HG03139 (cell line): ENCODE measurements at regions not wholly inside any gene's neighbourhood (a gene's known extent, or its start where the extent isn't known, plus 50 kb on each side); places are given as distances from the start of the nearest gene placed in this dataset.
"Not testable (repeated sequence)": the region's sequence is repeated elsewhere in the genome, so short reads cannot be mapped to it uniquely, and the experiment has no call there.

ENCODE experiments used
- ATAC-seq: cut with Tn5 transposase; IDR thresholded peaks from one replicate; pipeline ENCODE4 v1.9.1; 2021; ENCODE audit not compliant: unreplicated experiment

DNA sequence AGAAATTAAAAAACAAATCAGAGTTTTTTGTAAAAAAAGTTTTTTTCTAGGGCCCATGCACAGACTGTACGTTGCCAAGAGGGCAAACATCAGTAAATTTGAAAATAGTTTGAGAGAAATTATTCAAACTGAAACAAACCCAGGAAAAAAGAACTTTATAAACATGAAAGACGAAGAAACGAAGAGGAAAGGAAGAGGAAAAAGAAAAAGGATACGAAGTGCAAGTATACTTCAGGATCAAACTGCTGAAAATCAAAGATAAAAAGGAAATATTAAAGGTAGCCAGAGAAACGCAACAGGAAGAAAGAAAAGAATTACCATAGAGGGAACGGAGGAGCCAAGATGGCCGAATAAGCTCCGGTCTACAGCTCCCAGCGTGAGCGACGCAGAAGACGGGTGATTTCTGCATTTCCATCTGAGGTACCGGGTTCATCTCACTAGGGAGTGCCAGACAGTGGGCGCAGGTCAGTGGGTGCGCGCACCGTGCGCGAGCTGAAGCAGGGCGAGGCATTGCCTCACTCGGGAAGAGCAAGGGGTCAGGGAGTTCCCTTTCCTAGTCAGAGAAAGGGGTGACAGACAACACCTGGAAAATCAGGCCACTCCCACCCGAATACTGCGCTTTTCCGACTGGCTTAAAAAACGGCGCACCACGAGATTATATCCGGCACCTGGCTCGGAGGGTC lies 94.4 kb upstream of the GAS1 start:
- not testable (repeated sequence) for ATAC-seq

DNA sequence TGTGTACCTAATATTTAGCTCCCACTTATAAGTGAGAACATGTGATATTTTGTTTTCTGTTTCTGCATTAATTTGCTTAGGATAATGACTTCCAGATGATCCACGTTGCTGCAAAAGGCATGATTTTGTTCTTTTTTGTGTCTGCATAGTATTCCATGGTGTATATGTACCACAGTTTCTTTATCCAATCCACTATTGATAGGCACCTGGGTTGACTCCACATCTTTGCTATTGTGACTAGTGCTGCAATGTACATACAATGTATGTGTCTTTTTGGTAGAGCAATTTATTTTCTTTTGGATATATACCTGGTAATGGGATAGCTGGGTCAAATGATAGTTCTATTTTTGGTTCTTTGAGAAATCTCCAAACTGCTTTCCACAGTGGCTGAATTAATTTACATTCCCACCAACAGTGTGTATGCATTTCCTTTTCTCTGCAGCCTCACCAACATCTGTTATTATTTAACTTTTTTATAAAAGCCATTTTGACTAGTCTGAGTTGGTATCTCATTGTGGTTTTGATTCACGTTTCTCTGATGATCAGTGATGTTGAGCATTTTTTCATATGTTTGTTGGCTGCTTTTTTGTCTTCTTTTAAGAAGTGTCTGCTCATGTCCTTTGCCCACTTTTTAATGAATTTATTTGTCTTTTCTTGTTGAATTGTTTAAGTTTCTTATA lies 102.8 kb upstream of the GAS1 start:
- not testable (repeated sequence) for ATAC-seq

DNA sequence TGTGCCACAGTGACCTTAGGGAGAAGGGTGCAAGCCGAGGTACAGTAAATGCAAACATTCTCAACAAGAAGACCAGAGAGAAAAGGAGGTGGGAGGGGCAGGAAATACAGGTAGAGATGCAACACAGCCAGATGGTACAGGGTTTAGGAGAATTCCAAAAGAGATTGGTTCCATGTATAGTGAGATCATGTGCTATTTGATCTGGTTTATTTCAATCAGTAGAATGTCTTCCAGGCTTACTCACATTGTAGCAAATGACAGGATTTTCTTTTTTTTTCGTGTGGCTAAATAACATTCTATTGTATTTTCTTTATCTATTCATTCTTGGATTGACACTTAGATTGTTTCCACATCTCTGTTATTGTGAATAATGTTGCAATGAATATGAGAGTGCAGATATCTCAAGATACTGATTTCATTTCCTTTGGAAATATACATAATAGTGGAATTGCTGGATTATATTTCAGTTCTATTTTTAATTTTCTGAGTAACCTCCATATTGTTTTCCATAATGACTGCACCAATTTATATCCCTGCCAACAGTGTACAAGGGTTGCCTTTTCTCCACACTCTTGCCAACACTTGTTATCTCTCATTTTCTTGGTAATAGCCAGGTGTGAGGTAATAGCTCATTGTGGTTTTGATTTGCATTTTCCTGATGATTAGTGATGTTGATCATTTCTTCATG lies 107.8 kb upstream of the GAS1 start:
- no peak for ATAC-seq

DNA sequence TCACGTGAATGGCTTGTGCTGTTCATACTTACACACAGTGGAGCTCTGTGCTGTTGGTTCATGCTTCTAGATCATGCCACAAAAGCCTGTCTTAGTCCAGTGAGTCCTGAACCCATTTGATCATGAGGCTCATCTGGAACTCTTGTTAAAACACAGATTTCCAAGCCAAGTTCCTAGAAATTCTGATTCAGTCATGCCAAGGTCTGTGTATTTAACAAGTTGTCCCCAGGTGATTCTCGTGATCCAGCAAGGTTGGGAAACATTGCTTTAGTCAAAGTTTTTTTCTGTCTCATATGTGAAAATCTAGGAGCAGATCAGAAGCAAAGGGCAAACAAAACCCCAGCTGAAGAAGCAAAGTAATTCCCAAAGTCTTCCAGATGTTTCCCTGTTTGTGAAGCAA lies 112.5 kb upstream of the GAS1 start:
- ATAC-seq = no peak

DNA sequence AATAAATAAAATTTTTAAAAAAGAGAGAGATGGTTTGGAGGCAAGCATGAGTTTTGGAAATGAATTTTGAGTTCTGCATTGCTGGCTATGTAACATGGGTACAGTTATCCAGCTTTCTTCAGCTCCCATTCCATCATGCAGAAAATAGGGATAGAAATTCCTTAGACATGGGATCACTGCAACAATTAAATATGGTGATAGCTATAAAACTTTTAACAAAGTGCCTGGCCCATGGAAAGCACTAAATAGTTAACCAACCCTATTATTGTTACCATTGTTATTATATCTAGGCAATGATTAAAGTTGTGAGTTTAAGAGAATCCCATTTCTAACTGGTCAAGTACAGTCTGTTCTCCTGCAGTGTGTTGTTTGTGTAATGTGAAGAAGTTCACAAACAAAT lies 115.4 kb upstream of the GAS1 start:
- ATAC-seq = no peak

DNA sequence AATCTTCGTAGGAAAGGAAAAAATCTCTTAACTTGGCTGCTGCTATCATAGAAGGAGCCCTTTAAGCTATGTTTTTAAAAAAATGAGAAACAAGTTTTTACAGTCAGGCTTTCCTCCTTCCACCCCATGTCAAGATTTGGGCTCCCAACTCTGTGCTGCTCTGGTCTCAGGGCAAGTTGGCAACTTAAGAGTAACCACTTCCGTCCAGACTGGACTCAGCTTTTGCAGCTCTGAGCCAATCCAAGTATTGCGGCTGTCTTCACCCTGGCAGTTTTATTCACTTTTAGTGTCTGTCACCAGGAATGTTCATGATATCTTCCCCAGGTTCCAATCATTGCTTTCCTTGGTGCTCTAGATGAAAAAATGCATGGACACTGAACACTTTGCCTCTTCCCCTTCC lies 115.9 kb upstream of the GAS1 start:
- ATAC-seq = no peak

DNA sequence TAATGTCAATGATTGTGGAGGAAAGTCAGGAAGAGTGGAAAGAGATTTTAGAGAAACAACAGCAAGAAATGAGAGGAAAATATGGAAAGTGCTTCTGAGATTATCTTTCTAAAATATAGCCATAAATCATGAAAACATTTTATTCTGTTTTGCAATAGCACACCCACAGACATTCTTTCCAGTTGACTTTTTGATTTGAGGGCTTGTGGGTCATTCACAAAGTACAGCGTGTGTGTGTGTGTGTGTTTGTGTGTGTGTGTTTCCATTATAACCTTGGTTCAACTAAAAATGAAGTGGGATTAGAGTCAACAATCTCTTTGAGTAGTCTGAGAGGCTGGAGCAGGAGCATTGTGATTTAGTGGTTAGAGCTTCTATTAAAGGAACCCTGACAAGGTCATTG lies 116.6 kb upstream of the GAS1 start:
- ATAC-seq = no peak

DNA sequence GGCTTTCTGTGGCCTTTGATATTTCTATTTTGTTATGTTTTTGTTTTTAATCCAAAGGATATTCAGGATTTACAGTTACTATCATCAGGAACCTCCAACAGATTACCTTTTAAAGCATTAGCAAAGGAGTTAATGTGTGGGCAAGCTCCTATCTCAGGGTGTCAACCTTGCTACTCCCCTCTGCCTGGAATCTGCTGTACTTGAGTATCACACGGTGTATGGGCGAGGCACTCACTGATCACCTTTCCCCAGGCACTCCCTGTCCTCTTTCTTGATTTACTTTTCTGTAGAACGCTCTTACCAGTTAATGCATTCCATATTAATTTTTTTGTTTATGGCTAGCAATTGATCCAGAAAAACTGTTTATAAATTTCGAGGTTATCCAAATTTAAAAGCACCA lies 117.0 kb upstream of the GAS1 start:
- no peak for ATAC-seq

DNA sequence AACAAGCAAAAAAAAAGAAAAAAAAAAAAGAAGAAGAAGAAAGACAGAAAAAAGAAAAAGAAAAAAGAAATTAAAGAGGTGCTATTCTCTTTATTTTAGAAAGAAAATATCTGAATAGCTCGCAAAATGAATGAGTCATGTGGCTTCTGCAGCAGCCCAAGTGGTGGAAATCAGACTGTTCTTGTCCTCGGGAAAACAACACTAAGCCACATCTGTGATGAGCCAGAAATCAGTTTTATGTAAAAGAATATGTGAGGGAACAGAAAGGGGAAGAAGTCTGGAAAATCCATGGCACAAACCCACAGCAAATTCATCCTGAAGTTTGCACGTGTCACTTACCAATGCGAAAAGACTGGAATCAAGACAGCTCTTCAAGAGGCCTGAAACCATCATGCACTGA lies 118.7 kb upstream of the GAS1 start:
- ATAC-seq = no peak

DNA sequence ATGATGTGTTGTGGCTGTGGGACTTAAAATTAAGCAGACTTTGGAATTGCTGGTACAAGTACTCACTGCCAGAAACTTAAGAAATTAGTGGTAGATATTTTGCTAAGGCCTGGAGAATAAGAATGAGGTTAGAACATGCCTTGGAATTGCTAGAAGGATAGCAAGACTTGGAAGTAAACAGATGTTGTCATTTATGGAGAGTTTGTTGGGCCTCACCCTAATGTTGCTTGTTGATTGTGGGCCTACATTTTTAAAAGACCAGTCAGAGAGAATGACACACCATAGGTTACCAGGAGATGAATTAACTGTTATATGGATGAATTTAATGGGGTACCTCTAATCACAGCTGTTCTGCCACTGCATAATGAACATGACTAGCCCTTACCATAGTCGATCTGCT lies 120.1 kb upstream of the GAS1 start:
- ATAC-seq = no peak

DNA sequence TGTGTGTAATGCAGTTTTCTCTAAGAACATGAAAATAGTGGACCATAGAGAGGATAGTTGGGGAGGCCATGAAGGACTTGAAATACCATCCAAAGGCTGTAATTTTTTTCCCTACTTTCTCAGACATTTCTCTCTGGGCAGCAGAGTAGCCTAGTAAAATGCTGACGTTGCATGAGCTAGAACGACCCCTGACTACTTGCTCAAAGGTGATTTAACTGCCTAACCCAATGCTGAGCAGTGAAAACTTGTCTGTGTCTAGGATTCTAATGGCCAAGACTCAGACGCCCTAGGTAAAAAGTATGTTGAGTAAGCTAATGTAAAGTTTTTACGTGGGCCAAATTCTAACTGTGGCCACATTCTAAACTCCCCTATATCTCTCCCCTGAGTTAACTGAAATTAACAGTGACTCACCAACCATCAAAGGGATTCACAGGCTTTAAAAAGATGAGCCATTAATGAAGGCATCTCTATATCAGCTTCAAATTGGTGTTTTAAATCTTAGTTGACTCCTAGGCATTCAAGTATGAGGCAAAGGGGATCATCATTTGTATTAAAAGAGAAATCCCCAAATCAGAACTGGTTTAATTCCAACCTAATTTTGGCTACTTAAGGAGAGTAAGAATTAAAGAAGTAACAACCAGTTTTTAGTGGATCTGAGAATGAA lies 121.0 kb upstream of the GAS1 start:
- ATAC-seq = no peak

DNA sequence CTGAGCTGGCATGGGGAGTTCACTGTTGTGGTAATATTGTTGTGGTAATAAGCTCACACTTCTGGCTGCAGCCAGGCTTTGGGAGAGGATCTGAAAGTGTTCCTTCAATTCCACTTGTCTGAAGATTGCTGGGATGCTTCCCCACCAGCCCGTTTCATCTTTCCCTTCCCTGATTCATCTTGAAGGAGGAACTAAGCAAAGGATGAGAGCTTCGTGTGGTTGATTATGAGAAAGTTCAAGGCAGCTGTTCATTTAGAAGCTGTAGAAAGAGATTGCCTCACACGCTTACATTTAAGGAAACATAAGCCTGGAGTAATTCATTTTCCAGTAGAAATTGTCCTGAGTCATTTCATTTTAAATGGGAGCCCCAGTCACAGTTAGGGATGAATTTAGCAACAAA lies 122.4 kb upstream of the GAS1 start:
- ATAC-seq = no peak

DNA sequence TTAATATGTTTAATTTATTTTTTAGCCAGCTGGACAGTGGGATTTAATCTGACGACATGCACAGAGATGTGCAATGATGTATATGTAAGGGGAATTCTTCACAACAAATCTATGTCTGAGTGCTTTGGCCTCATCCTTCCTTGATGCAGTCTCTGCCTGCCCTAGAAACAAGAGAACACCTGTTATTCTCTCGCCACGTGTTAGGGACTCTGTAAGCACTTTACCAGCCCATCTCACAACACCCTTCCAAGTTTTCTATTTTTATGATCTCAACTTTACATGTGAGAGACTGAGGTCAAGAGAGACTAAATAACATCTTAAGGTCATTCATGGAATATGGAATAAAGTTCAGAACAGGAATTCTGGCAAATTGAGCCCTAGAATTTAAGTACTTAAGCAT lies 123.0 kb upstream of the GAS1 start:
- ATAC-seq = no peak

DNA sequence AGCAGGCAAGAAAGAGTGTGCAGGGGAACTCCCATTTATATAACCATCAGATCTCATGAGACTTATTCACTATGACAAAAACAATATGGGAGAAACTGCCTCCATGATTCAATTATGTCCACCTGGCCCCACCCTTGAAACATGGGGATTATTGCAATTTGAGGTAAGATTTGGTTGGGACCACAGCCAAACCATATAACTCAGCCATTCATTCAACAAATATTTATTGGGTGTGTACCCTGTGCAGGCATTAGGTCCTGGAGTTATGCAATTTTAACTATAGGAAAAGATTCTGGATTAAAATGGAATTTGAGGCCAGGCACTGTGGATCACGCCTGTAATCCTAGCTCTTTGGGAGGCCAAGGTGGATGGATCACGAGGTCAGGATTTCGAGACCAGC lies 124.2 kb upstream of the GAS1 start:
- no peak for ATAC-seq

DNA sequence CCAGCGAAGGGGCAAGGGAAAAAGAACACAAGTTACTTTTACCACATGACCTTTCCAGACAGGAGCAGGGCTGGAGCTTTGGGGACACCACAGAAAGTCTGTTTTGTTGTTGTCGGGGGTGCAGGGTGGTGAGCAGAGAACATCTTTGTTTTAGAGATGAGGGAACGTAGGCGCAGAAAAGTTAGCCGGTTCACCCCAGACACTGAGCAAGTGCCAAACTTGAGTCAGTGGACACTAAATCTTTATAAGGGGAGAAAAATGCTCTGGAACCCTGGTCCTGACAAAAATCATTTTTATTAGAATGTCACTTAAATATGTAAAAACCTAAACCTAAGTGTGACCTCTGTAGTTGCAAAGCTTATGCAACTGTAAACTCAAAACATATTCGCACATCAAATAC lies 126.4 kb upstream of the GAS1 start:
- ATAC-seq = no peak

DNA sequence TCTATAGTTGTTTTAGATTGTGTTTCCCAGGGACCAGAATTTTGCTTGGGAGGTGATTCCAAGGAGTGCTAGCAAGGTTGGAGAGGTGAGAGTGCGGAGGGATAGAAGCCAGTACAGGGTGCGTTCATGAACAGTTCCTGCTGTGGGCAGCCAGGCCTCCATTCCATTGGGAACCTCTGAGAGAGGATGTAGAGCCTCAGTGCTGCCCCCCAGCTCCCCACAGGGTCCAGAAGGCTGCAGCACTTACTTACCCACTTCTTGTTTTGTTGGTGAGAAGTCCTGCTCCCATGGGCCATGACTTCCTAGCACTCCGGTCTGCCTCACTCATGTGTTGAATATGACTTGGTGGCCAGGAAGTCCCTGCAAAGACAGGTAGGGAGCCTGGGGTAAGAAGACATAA lies 128.2 kb upstream of the GAS1 start:
- ATAC-seq = no peak

DNA sequence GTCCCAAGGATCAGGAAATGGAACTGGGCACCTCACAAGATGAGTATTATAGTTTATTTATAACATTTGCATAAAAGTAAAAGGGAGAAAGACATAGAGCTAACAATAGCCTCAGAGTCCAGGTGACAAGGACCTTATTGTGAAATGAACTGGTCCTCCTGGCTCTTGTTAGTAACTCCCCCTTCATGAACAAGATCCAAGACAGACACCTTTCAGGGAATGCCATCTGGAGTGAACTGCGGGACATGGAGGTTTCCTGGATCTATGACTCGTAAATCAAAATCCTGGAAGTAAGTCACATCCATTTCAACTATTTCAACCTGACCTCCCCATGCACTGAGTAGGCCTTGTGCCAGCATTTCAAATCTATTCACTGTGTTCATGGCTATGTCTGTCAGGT lies 129.5 kb upstream of the GAS1 start:
- ATAC-seq = no peak

DNA sequence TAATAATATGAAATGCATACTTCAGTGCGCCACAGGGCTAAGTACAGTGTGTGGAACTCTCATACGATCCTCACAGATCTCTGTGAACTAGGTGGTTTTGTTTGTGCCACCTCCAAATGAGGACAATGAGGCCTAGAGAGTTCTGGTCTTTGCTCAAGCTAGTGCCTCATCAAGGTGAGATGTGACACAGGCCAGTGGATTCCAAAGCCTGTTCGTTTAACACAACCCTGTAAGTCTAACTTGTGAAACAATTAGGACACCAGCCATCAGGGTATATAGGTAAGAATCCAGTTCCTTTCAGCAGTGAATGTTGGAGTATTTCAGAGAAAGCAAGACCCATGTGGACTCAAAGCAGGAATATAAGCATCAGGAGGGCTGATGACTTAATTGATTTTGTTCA lies 130.7 kb upstream of the GAS1 start:
- ATAC-seq = no peak

DNA sequence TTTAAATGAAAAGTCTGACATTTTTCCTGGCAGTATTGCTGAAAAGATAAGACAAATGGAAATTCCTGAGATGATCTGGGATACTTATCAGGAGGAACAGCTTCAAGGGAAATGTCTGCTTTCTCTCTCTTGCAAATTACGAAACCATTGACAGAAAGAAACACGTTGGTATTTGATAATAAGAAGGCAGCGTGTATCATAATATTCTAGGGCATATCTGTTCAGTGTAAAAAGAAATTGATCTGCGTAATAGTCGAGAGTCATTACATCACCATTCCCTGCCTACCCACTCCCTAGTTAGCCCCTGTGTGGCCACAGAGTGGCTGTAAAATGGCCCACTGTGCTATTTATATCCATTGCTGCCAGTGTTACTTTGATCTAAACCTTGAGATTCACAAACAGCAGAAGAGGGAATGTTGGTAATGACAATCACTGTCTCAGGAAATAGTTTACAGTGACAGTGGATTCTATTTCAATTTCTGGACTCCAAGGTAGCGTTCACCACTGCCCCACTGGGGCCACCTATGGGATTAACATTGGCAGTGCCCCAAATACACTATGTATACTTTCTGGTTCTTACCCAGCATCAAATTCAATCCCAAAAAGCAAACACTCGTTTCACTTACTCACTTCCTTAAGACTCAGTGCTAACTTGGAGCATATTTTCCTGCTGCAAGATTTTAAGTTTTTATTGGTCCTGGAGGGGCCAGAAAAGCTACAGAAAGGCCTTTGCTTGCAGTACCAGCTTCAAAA lies 133.4 kb upstream of the GAS1 start:
- no peak for ATAC-seq

DNA sequence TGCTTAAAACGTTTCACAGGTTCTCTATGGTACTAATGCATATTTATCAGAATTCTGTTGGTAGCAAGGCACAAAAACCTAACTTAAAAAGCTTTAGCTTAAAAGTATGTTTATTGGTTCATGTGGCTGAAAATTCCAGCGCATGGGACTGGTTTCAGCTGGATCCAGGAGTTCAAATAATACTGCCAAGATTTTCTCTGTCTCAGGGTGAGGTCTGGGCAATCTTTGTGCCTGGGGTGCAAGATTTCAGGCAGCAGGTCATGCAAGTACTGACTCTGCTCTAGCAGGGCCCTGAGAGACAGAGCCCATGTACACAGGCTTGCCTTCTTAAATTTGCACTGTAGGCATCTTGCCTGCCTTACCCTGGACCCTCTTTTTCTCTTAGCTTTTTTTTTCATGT lies 134.2 kb upstream of the GAS1 start:
- ATAC-seq = no peak

DNA sequence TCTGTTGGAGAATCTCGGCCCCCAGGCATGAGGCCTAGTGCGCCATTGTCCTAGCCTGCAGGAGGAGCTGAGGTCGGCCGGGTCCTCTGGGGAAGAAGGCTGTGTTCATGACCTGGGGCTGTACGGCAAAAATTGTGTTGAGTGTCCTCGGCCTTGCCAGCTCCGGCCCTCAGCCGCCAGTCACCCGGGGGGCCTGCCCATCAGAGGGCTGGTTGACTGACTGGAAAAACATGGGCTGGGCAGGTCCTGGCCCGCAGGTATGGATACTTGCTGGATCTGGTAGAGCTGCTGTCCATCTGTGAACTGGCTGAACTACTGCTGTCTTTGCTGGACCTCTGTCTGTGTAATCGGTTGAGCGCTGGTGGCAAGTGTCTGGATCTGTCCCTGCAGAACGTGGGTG lies 136.7 kb upstream of the GAS1 start:
- no peak for ATAC-seq
